LHCN-M2 (cell line): ENCODE measurements at regions not wholly inside any gene's neighbourhood (a gene's known extent, or its start where the extent isn't known, plus 50 kb on each side); places are given as distances from the start of the nearest gene placed in this dataset.

Source experiments
- DNase-seq: peaks from one replicate; pipeline ENCODE4 v3.0.0-alpha.2; 2012; ENCODE audit warnings: low read depth

DNA sequence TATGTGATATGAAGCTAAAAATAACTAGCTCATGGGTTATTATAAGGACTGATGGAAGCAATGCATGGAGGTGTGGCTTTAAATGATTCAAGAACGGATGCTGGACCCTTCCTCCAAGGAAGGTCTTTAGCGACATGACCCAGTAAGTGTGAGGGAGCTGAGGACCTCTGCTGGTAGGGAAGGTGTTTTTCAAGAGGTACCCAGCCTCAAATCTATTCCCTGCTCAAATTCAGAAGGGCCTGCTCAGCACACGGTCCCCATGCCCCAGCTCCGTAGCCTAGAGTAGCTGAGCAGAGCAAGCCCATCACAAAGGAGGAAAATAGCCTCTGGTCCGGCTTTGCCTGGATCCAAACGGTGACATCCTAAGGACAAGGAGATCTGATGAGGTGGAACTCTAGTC is 266.2 kb upstream of the IGF1R start:
- no peak for DNase-seq

DNA sequence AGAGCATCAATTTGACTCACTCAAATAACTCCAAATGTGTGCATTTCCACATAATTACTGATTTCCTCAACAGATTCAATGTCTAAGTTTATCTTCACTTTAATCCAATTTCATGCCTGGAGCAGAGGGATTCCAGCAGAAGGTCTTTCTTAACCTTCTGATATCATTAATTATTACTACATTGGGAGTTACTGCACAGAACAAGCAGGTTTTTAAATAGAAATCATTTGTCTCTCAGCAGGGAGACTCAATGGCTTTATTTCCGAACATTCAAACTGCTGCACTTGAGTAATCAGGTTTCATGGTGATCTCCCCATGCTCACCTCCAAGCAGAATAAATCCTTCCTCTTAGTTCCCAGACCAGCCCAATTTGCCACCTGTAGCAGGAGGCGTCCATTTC is 264.8 kb upstream of the IGF1R start:
- DNase-seq: no peak

DNA sequence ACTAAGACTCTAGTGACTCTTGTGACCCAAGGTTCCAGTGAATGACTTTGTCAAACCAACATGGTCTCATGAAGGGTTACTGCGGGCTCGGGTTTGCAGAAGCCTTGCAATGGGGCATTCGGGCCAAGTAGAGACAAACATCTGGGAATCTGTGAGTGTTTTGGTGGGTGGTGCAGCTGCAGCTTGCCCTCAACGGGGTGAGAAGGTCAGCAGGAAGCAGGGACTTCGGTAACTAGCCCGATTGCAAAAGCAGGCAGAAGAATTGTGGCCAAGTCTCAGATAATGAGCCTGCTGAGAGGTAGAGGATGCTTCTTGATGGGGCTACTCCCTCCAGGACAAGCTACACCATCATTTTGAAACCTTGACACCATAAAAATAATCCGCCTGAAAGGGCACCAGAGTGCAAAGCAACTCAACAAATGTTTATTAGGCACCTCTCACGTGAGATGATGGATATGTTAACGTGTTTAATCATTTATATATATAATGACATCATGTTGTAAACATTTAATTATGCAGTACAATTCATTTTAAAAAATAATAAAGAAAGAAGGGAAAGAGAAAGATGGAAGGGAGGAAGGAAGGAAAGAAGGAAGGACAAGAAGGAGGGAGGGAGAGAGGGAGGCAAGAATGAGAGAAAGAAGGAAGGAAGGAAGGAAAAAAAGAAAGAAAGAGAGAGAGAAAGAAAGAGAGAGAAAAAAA is 263.9 kb upstream of the IGF1R start:
- no peak for DNase-seq

DNA sequence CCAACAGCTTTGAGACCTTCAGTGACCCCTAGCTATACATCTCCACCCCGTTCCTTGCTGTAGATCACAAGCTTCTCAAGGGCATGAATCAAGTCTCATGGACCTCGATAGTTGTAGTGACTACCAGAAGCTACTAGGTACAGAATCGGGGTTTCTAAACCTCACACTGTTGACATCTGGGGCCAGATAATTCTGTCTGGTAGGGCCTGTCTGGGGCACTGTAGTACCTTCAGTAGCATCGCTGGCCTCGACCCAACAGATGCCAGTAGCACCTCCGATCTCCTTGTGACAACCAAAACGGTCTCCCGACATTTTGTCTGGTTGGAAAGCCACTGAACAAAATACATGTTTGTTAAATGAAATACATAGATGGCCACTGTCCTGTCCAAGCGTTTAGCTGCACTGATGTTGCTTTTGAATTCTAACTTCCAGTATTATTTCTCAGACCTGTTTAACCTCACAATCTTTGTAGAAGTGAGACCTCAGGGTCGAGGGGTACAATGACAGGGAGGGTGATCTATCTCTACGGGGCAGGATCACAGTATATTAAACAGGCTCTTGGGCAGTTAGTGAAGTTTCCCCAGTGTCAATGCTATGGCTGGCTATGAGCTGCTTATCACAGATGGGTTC is 262.5 kb upstream of the IGF1R start:
- DNase-seq: no peak

DNA sequence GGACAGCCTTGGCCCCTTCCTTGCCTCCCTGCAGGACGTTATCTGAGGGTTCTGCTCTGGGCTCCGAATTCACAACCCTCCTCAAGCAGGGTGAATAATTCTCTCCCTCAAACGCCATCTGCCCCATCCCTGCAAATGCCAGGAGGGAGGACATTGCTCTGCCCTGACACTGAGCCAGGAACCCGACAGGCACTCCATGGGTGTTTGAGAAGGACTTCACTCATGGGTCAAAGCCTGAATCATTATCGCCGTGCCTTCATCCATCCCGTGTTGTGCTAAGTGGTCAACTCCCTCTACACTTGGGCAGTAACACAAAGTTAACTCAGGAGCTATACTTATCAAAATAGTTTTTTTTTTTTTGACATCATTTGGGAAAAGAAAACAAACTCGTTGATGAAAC is 261.8 kb upstream of the IGF1R start:
- no peak for DNase-seq

DNA sequence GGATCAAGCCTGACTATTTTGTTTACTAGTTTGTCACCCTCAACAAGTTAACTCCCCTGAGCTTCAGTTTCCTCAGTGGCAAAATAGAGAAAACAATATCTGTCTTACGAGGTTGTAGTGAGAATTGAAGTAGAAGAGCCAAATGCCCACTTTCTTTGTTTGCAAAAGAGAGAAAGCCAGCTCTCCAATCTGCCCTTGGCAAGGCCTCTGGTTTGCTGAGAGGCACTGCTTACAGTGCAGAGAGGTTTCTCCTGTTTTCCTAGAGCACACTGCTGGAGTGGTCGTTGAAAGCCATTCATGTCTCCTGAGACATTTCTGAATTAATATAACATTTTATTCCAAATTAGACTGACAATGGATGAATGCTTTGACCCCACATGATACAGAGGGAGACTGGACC is 260.5 kb upstream of the IGF1R start:
- DNase-seq: no peak

DNA sequence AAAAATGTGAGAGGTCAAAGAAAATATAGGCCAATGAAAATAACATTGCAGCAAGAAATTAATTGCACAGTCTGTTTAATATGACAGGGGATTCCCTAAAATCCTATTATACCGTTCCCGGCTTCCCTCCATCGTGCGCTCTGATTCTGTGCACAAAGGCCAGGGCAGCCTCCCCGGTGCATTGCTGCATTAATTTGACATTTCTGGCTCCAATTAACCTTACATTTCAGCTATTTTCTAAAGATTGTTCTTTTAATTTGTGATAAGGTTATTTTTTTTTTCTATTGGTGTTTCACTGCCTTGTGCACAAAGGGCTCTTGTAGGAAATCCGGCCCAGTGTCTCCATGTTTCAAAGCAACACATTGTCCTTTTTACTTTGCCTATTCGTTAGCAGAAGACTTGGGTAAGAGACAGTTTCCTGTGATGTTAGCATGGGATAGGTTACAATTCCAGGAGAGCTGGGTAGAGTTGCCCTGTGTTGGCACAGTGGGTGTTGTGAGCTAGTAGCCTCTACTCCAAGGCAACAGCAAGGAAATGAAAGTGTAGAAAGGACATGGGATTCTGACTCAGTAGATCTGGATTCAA is 257.3 kb upstream of the IGF1R start:
- DNase-seq: no peak

DNA sequence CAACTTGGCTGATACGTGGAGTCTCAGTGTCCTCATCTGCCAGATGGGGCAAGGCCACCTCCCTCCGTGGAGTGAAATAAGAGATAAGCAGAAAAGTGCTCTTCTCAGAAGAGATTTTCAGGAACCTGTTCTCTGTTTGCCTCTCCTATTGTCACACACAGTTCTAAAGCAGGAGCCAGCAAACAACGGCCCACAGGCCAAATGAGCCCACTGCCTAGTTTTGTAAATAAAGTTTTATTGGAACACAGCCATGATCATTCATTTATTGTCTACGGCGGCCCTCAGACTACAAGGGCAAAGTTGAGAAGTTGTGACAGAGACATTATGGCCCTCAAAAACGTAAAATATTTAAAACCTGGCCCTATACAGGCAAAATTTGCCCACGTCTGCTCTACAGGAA is 256.8 kb upstream of the IGF1R start:
- no peak for DNase-seq

DNA sequence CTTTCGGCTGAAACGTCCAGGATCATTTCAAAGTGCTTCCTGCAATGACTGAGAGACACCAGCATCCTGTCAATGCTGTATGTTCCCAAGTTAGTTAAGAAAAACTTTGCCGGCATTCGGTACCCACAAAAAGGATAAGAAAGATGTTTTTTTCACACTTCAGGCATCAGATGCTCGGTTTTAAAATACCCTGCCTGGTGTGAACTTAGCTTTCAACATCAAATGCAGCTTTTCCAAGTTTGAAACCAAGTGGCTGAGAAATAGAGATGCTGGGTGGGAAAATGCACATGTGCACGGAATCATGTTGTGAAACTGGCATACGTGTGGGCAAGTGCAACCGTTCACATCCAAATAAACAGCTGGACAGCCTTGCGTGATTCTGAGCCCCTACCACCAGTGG is 254.9 kb upstream of the IGF1R start:
- no peak for DNase-seq

DNA sequence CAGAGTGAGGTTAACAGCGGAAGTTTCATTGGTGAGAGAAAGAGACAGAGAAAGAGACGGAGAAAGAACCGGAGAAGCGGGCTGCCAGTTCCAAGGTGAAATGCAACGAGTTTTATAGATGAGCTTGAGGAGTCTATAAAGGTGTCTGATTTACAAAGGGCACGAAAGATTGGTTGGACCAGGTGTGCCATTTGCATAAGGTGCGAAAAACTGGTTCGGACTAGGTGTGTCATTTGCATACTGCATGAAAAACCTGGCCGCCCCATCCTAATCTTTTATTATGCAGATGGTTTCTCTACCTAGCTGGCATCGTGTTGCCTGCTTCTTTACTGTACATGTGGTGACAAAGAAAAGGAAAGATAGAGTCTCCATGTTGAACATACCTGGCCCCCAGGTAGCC is 253.8 kb upstream of the IGF1R start:
- DNase-seq: no peak

DNA sequence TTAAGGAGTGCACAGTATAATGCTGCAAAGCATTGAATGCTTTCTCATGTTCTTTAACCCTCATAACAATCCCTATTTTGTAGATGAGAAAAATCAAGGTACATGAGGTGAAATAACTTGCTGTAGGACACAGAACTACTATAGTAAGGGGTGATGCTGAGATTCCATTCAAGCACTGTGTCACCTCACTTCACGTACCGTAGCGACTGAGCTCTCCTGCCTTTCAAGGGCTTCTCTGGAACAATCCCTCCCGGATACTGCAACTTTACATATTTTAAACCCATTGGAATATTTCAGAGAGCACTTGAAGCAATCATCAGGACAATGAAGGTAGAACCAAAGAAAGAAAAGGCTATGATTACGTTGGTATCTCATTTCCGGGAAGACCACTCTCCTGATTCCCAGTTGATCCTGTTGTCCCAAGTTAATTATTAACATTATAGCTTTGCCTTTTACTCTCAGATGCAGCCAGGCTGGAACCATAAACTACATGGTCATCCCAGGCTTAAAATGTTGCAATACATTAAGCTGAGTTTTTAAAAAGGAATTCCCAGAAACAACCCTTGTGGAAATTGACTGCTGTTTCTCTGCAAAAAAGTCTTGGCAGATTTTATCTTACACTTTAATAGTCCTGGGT is 252.2 kb upstream of the IGF1R start:
- DNase-seq: no peak

DNA sequence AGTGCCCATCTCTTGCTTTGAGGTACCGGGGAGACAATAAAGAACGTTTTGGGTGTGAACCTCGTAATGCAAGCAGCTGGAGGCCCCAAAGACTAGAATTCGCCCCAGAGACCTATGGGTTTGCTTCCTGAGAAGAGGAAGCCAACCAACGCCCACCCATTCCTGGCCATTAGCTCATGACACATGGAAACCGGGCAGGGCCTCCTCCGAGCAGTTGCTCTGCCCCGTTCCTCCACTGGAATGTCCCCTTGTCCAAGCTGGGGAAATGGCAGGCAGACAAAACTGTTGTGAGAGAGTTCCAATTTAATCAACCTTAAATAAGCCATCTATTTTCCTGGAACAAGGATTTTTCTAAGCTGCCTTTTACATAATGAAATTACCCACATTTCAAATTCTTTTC is 250.9 kb upstream of the IGF1R start:
- no peak for DNase-seq

DNA sequence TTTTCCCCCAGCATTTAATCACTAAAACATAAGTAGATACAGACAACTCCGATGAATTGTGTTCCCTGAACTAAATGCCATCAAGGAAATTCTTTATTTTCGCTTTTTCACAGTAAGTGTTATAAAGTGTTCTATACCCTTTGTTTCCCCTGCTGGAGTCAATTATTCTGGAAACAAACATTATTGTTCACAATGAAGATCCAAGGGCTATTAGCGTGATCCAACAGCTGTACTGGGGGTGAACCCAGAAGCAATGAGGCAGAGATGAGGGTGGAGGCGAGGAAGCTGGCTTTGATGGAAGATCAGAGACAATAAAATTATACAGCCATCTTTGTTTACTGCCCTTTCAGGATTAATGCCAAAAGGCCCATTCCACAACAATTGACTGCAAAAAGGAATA is 250.3 kb upstream of the IGF1R start:
- no peak for DNase-seq

DNA sequence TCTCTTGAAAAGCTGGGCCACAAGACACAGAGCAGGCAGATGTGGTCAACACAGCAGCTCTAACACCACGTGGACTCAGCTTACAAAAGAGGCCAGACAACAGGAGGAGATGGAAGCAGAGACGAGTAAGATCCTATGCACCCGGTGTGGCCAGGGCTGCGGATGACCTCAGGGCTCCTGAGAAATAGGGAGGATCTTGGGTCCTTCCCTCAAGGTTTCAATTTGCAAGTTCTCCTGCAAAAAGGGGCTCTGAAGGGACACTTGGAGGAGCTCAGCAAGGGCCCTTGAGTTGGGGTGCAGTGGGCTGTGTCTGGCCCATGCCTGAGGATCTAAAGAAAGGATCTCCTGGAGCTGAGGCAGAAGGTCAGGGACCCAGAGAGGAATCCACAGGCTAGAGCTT is 249.5 kb upstream of the IGF1R start:
- no peak for DNase-seq

DNA sequence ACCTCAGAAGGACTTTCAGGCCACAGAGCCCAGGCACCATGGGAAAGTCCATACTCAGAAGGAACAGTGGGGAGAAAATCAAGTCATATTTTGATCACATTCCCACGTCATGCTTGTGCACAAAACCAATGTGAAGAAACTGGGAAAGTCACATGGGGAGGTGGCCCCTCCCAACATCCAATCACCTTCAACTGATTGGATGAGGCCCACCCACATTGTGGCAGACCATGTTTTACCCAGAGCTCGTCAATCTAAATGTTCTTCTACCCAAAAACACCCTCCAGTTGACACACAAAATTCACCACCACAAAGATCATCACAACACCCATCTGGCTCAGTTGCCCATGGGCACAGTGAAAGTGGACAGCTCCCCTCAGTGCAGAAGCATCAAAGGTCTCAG is 248.2 kb upstream of the IGF1R start:
- no peak for DNase-seq

DNA sequence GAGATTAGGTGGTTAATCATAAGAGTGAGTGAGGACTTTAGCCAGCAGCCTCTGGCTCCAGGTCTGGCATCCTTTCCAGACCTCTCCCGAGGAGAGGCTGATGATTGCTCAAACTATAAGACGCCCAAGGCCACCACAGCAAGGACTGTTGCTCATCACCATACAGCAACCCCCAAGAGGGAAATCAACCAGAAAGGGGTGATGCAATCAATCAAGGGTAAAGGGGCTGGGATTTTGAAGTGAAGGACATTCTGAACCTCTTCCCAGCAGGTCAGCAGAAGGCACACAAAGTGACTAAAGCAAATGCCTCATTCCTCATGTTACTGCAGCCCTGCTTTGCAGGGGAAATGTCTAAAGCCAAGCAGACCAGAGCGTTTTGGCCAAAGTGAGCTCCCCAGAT is 247.3 kb upstream of the IGF1R start:
- no peak for DNase-seq

DNA sequence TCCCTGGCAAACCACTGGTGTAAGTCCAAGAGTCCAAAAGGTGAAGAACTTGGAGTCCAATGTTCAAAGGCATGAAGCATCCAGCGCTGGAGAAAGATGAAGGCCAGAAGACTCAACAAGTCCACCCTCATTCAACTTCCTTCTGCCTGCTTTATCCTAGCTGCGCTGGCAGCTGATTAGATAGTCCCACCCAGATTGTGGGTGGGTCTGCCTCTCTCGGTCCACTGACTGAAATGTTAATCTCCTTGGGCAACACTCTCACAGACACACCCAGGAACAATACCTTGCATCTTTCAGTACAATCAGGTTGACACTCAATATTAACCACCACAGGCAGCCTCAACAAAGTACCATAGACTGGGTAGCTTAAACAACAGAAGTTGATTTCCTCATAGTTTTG is 245.9 kb upstream of the IGF1R start:
- no peak for DNase-seq

DNA sequence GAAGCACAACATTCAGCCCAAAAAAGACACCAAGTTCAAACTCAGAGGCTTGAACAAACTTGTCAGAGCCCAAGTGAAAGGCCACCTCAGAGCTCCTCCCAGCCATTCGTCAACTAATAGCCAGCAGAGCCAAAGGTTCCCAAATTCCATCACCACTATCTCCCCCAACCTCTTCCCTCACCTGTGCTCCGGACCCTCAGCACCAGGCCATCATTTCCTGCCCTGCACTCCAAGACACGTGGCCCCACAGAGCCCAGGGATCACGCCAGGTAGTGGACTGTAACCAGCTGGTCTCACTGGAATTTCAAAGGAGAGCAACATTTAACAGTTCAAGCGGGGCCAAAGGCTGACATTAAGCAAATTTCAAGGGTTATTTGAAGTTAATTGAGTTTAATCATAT is 245.2 kb upstream of the IGF1R start:
- no peak for DNase-seq

DNA sequence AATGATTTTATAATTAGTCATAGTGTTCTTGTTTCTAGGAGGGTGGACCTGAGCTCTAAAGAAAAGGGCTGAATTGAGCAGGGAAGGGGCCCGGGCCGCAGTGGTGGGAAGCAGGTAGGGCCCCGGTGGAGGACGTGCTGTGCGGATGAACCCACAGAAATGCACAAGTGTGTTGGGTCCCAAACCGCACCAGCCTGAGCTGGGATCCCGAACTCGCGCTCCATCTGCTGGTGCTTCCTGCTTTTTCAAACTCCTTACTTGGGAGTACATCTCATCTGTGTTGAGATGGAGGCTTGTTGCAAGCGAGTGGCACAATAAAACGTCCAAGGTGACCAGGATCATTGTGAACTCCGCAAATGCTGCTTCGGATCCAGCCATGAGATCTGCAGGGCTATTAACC is 244.8 kb upstream of the IGF1R start:
- DNase-seq: no peak

DNA sequence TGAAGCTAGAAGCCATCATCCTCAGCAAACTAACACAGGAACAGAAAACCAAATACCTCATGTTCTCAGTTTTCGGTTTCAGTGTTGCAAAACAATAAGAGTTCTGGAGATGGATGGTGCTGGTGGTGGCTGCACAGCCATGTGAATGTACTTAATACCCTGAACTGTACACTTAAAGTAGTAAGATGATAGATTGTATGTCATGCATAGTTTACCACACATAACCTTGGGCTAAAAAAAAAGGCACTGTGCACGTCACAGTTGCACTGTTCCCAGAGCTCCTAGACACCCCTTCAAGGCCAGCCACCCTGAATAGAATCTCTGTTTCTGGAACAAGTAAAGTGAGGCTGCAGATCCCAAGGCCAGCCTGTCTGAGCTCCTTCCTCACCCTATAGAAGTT is 243.3 kb upstream of the IGF1R start:
- DNase-seq: no peak

DNA sequence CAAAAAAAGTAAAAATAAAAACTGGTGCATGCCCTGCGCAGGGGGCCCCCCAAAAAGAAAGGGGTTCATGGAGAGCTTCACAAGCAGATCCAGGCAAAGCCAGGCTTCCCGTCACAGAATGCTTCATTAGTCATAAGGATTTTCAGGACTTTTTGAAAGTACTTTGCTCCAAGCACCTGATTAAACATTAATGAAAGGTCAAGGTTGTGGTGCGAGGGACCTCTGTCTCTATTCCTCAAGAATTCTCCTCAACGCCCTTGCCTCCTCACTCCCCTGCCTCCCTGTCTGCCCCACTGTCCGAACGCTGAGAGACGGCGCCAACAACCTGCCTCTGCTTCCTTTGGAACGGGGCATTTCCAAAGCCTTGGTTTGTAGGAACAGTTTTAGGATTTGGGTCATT is 240.1 kb upstream of the IGF1R start:
- DNase-seq: no peak

DNA sequence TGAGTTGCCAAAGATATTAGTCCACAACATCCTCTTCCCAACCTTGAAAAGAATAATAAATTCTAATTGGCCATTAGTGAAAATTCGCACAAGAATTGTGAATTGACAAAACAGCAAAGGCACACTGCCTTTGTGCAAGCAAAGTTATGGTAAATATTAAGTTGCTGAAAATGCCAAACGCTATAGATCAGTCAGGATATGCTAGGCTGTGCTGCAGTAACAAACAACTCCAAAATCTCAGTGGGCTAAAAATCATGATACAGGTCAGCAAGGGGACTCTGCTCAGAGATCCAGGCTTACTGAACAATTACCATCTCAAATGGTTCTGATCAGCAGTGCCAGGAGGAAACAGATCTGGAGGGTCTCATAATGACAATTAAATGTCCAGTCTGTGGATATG is 238.0 kb upstream of the IGF1R start:
- DNase-seq: no peak

DNA sequence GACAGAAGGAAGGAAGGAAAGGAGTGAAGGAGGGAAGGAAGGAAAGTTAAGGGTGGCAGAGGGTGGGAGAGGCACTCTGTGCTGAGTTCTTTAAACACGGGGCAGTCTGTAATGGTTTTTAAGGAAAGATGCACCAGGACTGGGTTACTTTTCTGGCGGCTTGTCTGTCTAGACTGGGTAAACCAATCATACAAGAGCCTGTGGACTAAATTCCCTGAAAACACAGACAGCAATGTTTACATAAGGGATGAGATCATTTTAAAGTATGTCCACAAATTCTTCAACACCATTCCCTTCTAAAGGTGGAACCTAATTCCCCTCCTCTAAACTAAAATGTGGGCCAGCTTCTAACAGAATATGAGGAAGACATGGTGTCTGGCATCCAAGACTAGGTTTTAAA is 235.5 kb upstream of the IGF1R start:
- DNase-seq: no peak
